ENCODE measurements at regions not wholly inside any gene's neighbourhood (a gene's known extent, or its start where the extent isn't known, plus 50 kb on each side); places are given as distances from the start of the nearest gene placed in this dataset.

GRCh38 chr6:54010340-54011276, 100.6 kb upstream of the MLIP start:
- DNase-seq (ENCODE audit: low spot score), result peak; percentile 10

GRCh38 chr6:54011277-54011648, 100.0 kb upstream of the MLIP start:
- DNase-seq (ENCODE audit: low spot score), result no peak

- no peak for DNase-seq (ENCODE audit: low spot score)
Observed at GRCh38 chr6:54013966-54014365, 97.3 kb upstream of the MLIP start.

- DNase-seq (ENCODE audit: low spot score), result no peak
Observed at GRCh38 chr6:54014440-54014839, 96.8 kb upstream of the MLIP start.

- no peak for DNase-seq (ENCODE audit: low spot score)
Observed at GRCh38 chr6:54017877-54018276, 93.4 kb upstream of the MLIP start.

- DNase-seq (ENCODE audit: low spot score), result no peak
Observed at GRCh38 chr6:54018722-54019121, 92.5 kb upstream of the MLIP start.

GRCh38 chr6:54019860-54020259, 91.4 kb upstream of the MLIP start:
- DNase-seq (ENCODE audit: low spot score), result no peak

GRCh38 chr6:54020334-54020733, 90.9 kb upstream of the MLIP start:
- DNase-seq (ENCODE audit: low spot score), result no peak

- no peak for DNase-seq (ENCODE audit: low spot score)
Observed at GRCh38 chr6:54026652-54027400, 84.4 kb upstream of the MLIP start.

GRCh38 chr6:54028170-54028569, 83.1 kb upstream of the MLIP start:
- no peak for DNase-seq (ENCODE audit: low spot score)

- no peak for DNase-seq (ENCODE audit: low spot score)
Observed at GRCh38 chr6:54029187-54029586, 82.1 kb upstream of the MLIP start.

GRCh38 chr6:54031169-54031568, 80.1 kb upstream of the MLIP start:
- no peak for DNase-seq (ENCODE audit: low spot score)

- peak; percentile 34 for DNase-seq (ENCODE audit: low spot score)
Observed at GRCh38 chr6:54037277-54037779, 73.9 kb upstream of the MLIP start.

GRCh38 chr6:54040545-54040944, 70.7 kb upstream of the MLIP start:
- DNase-seq (ENCODE audit: low spot score), result no peak

GRCh38 chr6:54041239-54041638, 70.0 kb upstream of the MLIP start:
- no peak for DNase-seq (ENCODE audit: low spot score)

GRCh38 chr6:54043360-54043759, 67.9 kb upstream of the MLIP start:
- DNase-seq (ENCODE audit: low spot score), result no peak

GRCh38 chr6:54044059-54044458, 67.2 kb upstream of the MLIP start:
- DNase-seq (ENCODE audit: low spot score), result no peak

GRCh38 chr6:54048782-54049181, 62.5 kb upstream of the MLIP start:
- DNase-seq (ENCODE audit: low spot score), result no peak

- DNase-seq (ENCODE audit: low spot score), result no peak
Observed at GRCh38 chr6:54050750-54051149, 60.5 kb upstream of the MLIP start.

GRCh38 chr6:54053881-54054391, 57.3 kb upstream of the MLIP start:
- no peak for DNase-seq (ENCODE audit: low spot score)

GRCh38 chr6:54056105-54056504, 55.1 kb upstream of the MLIP start:
- DNase-seq (ENCODE audit: low spot score), result no peak

GRCh38 chr6:54057058-54057457, 54.2 kb upstream of the MLIP start:
- DNase-seq (ENCODE audit: low spot score), result no peak

- no peak for DNase-seq (ENCODE audit: low spot score)
Observed at GRCh38 chr6:54058236-54058635, 53.0 kb upstream of the MLIP start.

Data from HuH-7 (cell line).